Neural progenitor cell (in vitro differentiated cells): ENCODE measurements at regions not wholly inside any gene's neighbourhood (a gene's known extent, or its start where the extent isn't known, plus 50 kb on each side); places are given as distances from the start of the nearest gene placed in this dataset.

Experiments
- DNase-seq: peaks from one replicate; pipeline ENCODE4 v3.0.0-alpha.2; 2016; ENCODE audit warnings: low spot score
- H2AFZ ChIP-seq: fragments of 200-600 bp; sonication (generic); replicated peaks from 2 replicates; pipeline ENCODE4 v1.6.1; 2016; ENCODE audit warnings: antibody characterized with exemption
- H3F3A ChIP-seq: fragments of 200-600 bp; sonication (generic); 2 replicates; pipeline ENCODE4 v1.6.1; 2016; ENCODE audit warnings: antibody characterized with exemption, low read depth
- H3K27ac ChIP-seq: fragments of 200-600 bp; sonication (generic); 2 replicates; pipeline ENCODE4 v1.5.1; 2016; ENCODE audit warnings: mild to moderate bottlenecking
- H3K27me3 ChIP-seq: fragments of 200-600 bp; sonication (generic); 2 replicates; pipeline ENCODE4 v1.6.1; 2016; ENCODE audit warnings: mild to moderate bottlenecking, moderate library complexity
- H3K36me3 ChIP-seq: fragments of 200-600 bp; sonication (generic); 2 replicates; pipeline ENCODE4 v1.5.1; 2016
- H3K4me1 ChIP-seq: fragments of 200-600 bp; sonication (generic); 2 replicates; pipeline ENCODE4 v1.6.1; 2016; ENCODE audit warnings: mixed run types
- H3K4me2 ChIP-seq: fragments of 200-600 bp; sonication (generic); 2 replicates; pipeline ENCODE4 v1.6.1; 2016
- H3K4me3 ChIP-seq: fragments of 200-600 bp; sonication (generic); 2 replicates; pipeline ENCODE4 v1.5.1; 2016
- H3K79me2 ChIP-seq: fragments of 200-600 bp; sonication (generic); 2 replicates; pipeline ENCODE4 v1.6.1; 2016; ENCODE audit warnings: low read depth
- H3K9ac ChIP-seq: fragments of 200-600 bp; sonication (generic); 2 replicates; pipeline ENCODE4 v1.6.1; 2016
- H3K9me3 ChIP-seq: fragments of 200-600 bp; sonication (generic); 2 replicates; pipeline ENCODE4 v1.5.1; 2016; ENCODE audit warnings: low read depth
- H4K20me1 ChIP-seq: fragments of 200-600 bp; sonication (generic); 2 replicates; pipeline ENCODE4 v1.6.1; 2016; ENCODE audit warnings: low read depth
- H3K27ac Mint-ChIP-seq: 3 replicates; pipeline ENCODE4 v1.8.0; 2021; ENCODE audit warnings: mixed read lengths
- H3K27me3 Mint-ChIP-seq: 2 replicates; pipeline ENCODE4 v1.8.0; 2022; ENCODE audit warnings: low read depth, mild to moderate bottlenecking, inconsistent platforms, moderate library complexity, mixed read lengths; ENCODE audit not compliant: insufficient read depth
- H3K36me3 Mint-ChIP-seq: 3 replicates; pipeline ENCODE4 v1.8.0; 2021; ENCODE audit warnings: mixed read lengths
- H3K4me1 Mint-ChIP-seq: 3 replicates; pipeline ENCODE4 v1.8.0; 2021; ENCODE audit warnings: mixed read lengths
- H3K4me3 Mint-ChIP-seq: 3 replicates; pipeline ENCODE4 v1.8.0; 2021; ENCODE audit warnings: mild to moderate bottlenecking, moderate library complexity, mixed read lengths
- H3K9me3 Mint-ChIP-seq: 3 replicates; pipeline ENCODE4 v1.8.0; 2020; ENCODE audit warnings: mixed read lengths
- CTCF ChIP-seq: fragments of 200-600 bp; sonication (generic); IDR thresholded peaks from 2 replicates; pipeline ENCODE4 v1.5.1; 2017; ENCODE audit warnings: antibody characterized with exemption, mild to moderate bottlenecking
- EZH2 ChIP-seq: fragments of 200-600 bp; sonication (generic); IDR thresholded peaks from 2 replicates; pipeline ENCODE4 v1.6.1; 2017; ENCODE audit warnings: antibody characterized with exemption, mild to moderate bottlenecking, moderate library complexity
- EZH2phosphoT487 ChIP-seq: fragments of 200-600 bp; sonication (generic); IDR thresholded peaks from 2 replicates; pipeline ENCODE4 v1.6.1; 2017; ENCODE audit warnings: antibody characterized with exemption

- H3F3A ChIP-seq = no peaks in the 10 kb centered on the region
- no peak overlapping the region for H3K4me3 Mint-ChIP-seq
- TF ChIP-seq EZH2phosphoT487 (no peak), EZH2 (no peak), CTCF (no peak)
- no peaks in the 10 kb centered on the region for H3K9me3 Mint-ChIP-seq
- H3K4me1 Mint-ChIP-seq = no peaks in the 10 kb centered on the region
- no peaks in the 10 kb centered on the region for H4K20me1 ChIP-seq
- no peak overlapping the region for H3K4me3 ChIP-seq
- no peaks in the 10 kb centered on the region for H3K36me3 Mint-ChIP-seq
- H3K27ac Mint-ChIP-seq = no peak overlapping the region
- no peaks in the 10 kb centered on the region for H3K79me2 ChIP-seq
- H3K27ac ChIP-seq = no peak overlapping the region
- no peaks in the 10 kb centered on the region for H3K27me3 Mint-ChIP-seq
- H3K9me3 ChIP-seq = no peaks in the 10 kb centered on the region
- no peaks in the 10 kb centered on the region for H3K36me3 ChIP-seq
- no peak overlapping the region for H3K9ac ChIP-seq
- DNase-seq = no peak
- no peak overlapping the region for H3K4me2 ChIP-seq
- H3K4me1 ChIP-seq = no peaks in the 10 kb centered on the region
- H2AFZ ChIP-seq = no peak overlapping the region
- no peaks in the 10 kb centered on the region for H3K27me3 ChIP-seq
Measured at GRCh38 chr2:16554060-16554583, 111.5 kb downstream of the CYRIA start.

DNA sequence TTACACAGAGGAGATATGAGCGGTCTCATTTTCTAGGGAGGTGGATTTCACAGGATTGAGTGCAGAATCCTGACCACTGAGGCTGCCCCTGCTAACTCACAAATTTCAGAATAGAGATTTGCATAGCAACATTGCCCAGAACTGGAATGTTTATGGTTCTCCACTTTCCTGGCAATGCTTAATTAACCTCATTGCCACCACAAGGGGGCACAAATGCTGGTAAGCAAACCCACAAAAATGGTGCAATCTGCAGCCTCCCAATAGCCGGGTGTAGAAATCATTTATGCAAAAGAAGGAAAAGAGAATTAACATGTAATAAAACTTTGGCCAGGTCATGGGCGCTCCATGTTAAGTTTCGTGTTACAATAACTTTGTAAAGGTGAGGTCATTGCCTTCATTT, 112.4 kb downstream of the CYRIA start:
- Histone ChIP-seq H3K9ac (no peak overlapping the region), H2AFZ (no peak overlapping the region), H3K4me3 (no peak overlapping the region), H3F3A (no peaks in the 10 kb centered on the region), H4K20me1 (no peaks in the 10 kb centered on the region), H3K36me3 (no peaks in the 10 kb centered on the region), H3K9me3 (no peaks in the 10 kb centered on the region), H3K4me1 (no peaks in the 10 kb centered on the region), H3K27me3 (no peaks in the 10 kb centered on the region), H3K27ac (no peak overlapping the region), H3K79me2 (no peaks in the 10 kb centered on the region), H3K4me2 (no peak overlapping the region)
- Mint-ChIP-seq H3K4me1 (no peaks in the 10 kb centered on the region), H3K27ac (no peak overlapping the region), H3K27me3 (no peaks in the 10 kb centered on the region), H3K4me3 (no peak overlapping the region), H3K9me3 (no peaks in the 10 kb centered on the region), H3K36me3 (no peaks in the 10 kb centered on the region)
- TF ChIP-seq CTCF (peak; percentile 83), EZH2phosphoT487 (no peak)
- peak; percentile 73 for DNase-seq

DNA sequence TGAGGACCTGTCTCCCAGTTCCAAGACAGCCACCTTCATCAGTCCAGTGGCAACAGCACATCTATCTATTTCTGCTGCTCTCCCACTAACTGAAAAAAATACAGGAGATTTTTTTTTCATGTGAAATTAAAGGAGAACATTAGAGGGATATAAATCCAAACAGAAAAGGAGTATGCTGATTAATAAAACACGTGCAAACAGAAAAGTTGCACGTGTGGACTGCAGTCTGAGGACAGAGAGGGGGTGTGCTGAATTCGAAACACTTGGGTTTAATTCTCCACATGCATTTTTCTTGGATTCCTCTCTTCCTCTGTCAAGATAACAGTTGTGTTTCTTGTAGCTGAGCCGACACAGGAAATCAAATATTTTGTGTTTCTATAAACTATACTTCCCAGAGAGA, 113.4 kb downstream of the CYRIA start:
- no peaks in the 10 kb centered on the region for H3K36me3 ChIP-seq
- no peaks in the 10 kb centered on the region for H3K27me3 ChIP-seq
- H3K4me2 ChIP-seq = no peak overlapping the region
- no peaks in the 10 kb centered on the region for H4K20me1 ChIP-seq
- Mint-ChIP-seq H3K27me3 (no peaks in the 10 kb centered on the region), H3K4me3 (no peak overlapping the region), H3K4me1 (no peaks in the 10 kb centered on the region), H3K9me3 (no peaks in the 10 kb centered on the region), H3K27ac (no peak overlapping the region), H3K36me3 (no peaks in the 10 kb centered on the region)
- H3F3A ChIP-seq = no peaks in the 10 kb centered on the region
- H3K4me1 ChIP-seq = no peaks in the 10 kb centered on the region
- H3K79me2 ChIP-seq = no peaks in the 10 kb centered on the region
- H3K27ac ChIP-seq = no peak overlapping the region
- H3K4me3 ChIP-seq = no peak overlapping the region
- H2AFZ ChIP-seq = no peak overlapping the region
- DNase-seq = no peak
- no peak overlapping the region for H3K9ac ChIP-seq
- TF ChIP-seq EZH2phosphoT487 (no peak), EZH2 (no peak), CTCF (no peak)
- no peaks in the 10 kb centered on the region for H3K9me3 ChIP-seq
